ENCODE measurements at regions not wholly inside any gene's neighbourhood (a gene's known extent, or its start where the extent isn't known, plus 50 kb on each side); places are given as distances from the start of the nearest gene placed in this dataset.
"Not testable (repeated sequence)": the region's sequence is repeated elsewhere in the genome, so short reads cannot be mapped to it uniquely, and the experiment has no call there.

- Histone ChIP-seq H3K27me3 (no peaks in the 10 kb centered on the region), H3K4me1 (no peaks in the 10 kb centered on the region), H3K4me3 (no peak overlapping the region), H3K27ac (no peak overlapping the region), H3K36me3 (no peaks in the 10 kb centered on the region), H3K9me3 (no peaks in the 10 kb centered on the region)
- DNase-seq = no peak
- intact Hi-C loops (cut with DNase I; ENCODE audit: low total_unique reads) = no loop called here
- 64 to 89% (median 83%) methylated on average over 5 of the region's 5 CpGs for WGBS, 5 donors
- TF ChIP-seq POLR2AphosphoS5 (IDR thresholded peaks at IDR 0.05) (no peak), EP300 (IDR thresholded peaks at IDR 0.05) (no peak), CTCF (IDR thresholded peaks at IDR 0.05) (no peak), POLR2A (IDR thresholded peaks at IDR 0.05) (no peak)
These were observed 132.9 kb upstream of the GRB10 start for GRCh38 chr7:50915621-50916020.

GRCh38 chr7:50914460-50914859, 131.8 kb upstream of the GRB10 start:
- Histone ChIP-seq H3K4me3 (no peak overlapping the region), H3K4me1 (no peaks in the 10 kb centered on the region), H3K9me3 (no peaks in the 10 kb centered on the region), H3K36me3 (no peaks in the 10 kb centered on the region), H3K27ac (no peak overlapping the region), H3K27me3 (no peaks in the 10 kb centered on the region)
- intact Hi-C loops (cut with DNase I; ENCODE audit: low total_unique reads) = no loop called here
- DNase-seq = no peak
- TF ChIP-seq CTCF (IDR thresholded peaks at IDR 0.05) = no peak
- 32 to 56% (median 42%) methylated on average over 3 of the region's 3 CpGs for WGBS, 5 donors

GRCh38 chr7:50908628-50909290, 126.1 kb upstream of the GRB10 start:
- peaks cover 0 to 12% (median 6%) of the 10 kb centered on the region in 4 donors for H3K9me3 ChIP-seq
- 35 to 50% (median 47%) methylated on average over 2 of the region's 2 CpGs for WGBS, 5 donors
- no peak for DNase-seq
- no peaks in the 10 kb centered on the region for H3K27me3 ChIP-seq
- no peaks in the 10 kb centered on the region for H3K4me1 ChIP-seq
- no peaks in the 10 kb centered on the region for H3K36me3 ChIP-seq
- no peak overlapping the region for H3K27ac ChIP-seq
- H3K4me3 ChIP-seq = no peak overlapping the region
- no peak for TF ChIP-seq CTCF (IDR thresholded peaks at IDR 0.05)
- TF ChIP-seq POLR2A (IDR thresholded peaks at IDR 0.05) = no peak
- TF ChIP-seq EP300 (IDR thresholded peaks at IDR 0.05) = no peak
- no peak for TF ChIP-seq POLR2AphosphoS5 (IDR thresholded peaks at IDR 0.05)
- intact Hi-C loops (cut with DNase I; ENCODE audit: low total_unique reads) = no loop called here

GRCh38 chr7:50898604-50899477, 116.1 kb upstream of the GRB10 start:
- 72 to 80% (median 75%) methylated on average over 23 to 30 of the region's 31 CpGs for WGBS, 5 donors
- H3K4me3 ChIP-seq; H3K4me1 ChIP-seq; H3K27me3 ChIP-seq; intact Hi-C loops (cut with DNase I; ENCODE audit: low total_unique reads); H3K36me3 ChIP-seq; H3K27ac ChIP-seq; H3K9me3 ChIP-seq; DNase-seq: not testable (repeated sequence)

- 23 to 54% (median 40%) methylated on average over 5 to 6 of the region's 6 CpGs for WGBS, 5 donors
These were observed 104.4 kb upstream of the GRB10 start for GRCh38 chr7:50887061-50887460.

More at GRCh38 chr7:50887061-50887460, 104.4 kb upstream of the GRB10 start:
- peak in 1 of 2 donors; percentile 30 for DNase-seq
- H3K4me1 ChIP-seq; intact Hi-C loops (cut with DNase I; ENCODE audit: low total_unique reads); H3K27me3 ChIP-seq; H3K9me3 ChIP-seq; H3K36me3 ChIP-seq; H3K27ac ChIP-seq: not testable (repeated sequence)
- H3K4me3 ChIP-seq = peak overlapping the region in 1 of 4 donors; percentile 19

Data from stomach (tissue), 8 donors.